ENCODE measurements at regions not wholly inside any gene's neighbourhood (a gene's known extent, or its start where the extent isn't known, plus 50 kb on each side); places are given as distances from the start of the nearest gene placed in this dataset.

- Histone ChIP-seq H3K27ac (ENCODE audit: low read length in 2 of 2) (no peak overlapping the region), H3K27me3 (replicated peaks in 1 of 4; ENCODE audit: control extremely low read depth in 1 of 4, control insufficient read depth in 3 of 4, insufficient read depth in 4 of 4, low read length in 3 of 4) (no peaks in the 10 kb centered on the region), H4K20me1 (ENCODE audit: control insufficient read depth, insufficient read depth, low read length, poor library complexity, severe bottlenecking) (no peaks in the 10 kb centered on the region), H2AFZ (ENCODE audit: insufficient read depth, low read depth, low read length, poor library complexity, severe bottlenecking) (no peak overlapping the region), H3K9me3 (ENCODE audit: control extremely low read depth in 1 of 3, control insufficient read depth in 2 of 3, insufficient read depth in 1 of 3, low read length in 2 of 3) (no peaks in the 10 kb centered on the region), H3K36me3 (replicated peaks in 1 of 2; ENCODE audit: control extremely low read depth in 1 of 2, control insufficient read depth in 1 of 2, extremely low read depth in 1 of 2, insufficient read depth in 2 of 2, low read length in 1 of 2) (no peaks in the 10 kb centered on the region), H3K79me2 (ENCODE audit: control insufficient read depth, insufficient read depth, low read length) (no peaks in the 10 kb centered on the region), H3K4me2 (replicated peaks; ENCODE audit: low read depth, low read length, poor library complexity, severe bottlenecking) (no peak overlapping the region), H3K4me1 (ENCODE audit: control insufficient read depth in 2 of 2, insufficient read depth in 2 of 2, low read length in 2 of 2) (no peaks in the 10 kb centered on the region), H3K4me3 (ENCODE audit: control extremely low read depth in 1 of 5, extremely low read depth in 1 of 5, insufficient read depth in 1 of 5, low read depth in 2 of 5, low read length in 4 of 5) (no peak overlapping the region), H3K9ac (ENCODE audit: low read length) (no peak overlapping the region)
- H3K4me3 Mint-ChIP-seq = no peak overlapping the region
- ChIA-PET CTCF (no interaction called here), POLR2A (no interaction called here)
- TF ChIP-seq CTCF (IDR thresholded peaks at IDR 0.05) = no peak
- TF ChIP-seq EZH2 (IDR thresholded peaks at IDR 0.05; ENCODE audit: borderline replicate concordance, insufficient read depth, low read depth, low read length, poor library complexity, severe bottlenecking) = no peak
- no peak overlapping the region for H3K27ac Mint-ChIP-seq
- no peaks in the 10 kb centered on the region for H3K4me1 Mint-ChIP-seq
- no peak for DNase-seq
- no peaks in the 10 kb centered on the region for H3K9me3 Mint-ChIP-seq (ENCODE audit: insufficient read depth)
- ATAC-seq (ENCODE audit: low read depth) = no peak
- WGBS (ENCODE audit: insufficient coverage) = no CpG with 5 or more reads among the region's 1 CpG
- intact Hi-C loops (cut with micrococcal nuclease) = no loop called here
- H3K27me3 Mint-ChIP-seq = no peaks in the 10 kb centered on the region
These were observed 223.0 kb upstream of the POU5F2 start for GRCh38 chr5:93964421-93964820.

GRCh38 chr5:93960042-93960441 is 218.6 kb upstream of the POU5F2 start:
- H3K27ac Mint-ChIP-seq = no peak overlapping the region
- Histone ChIP-seq H3K27me3 (replicated peaks in 1 of 4; ENCODE audit: control extremely low read depth in 1 of 4, control insufficient read depth in 3 of 4, insufficient read depth in 4 of 4, low read length in 3 of 4) (no peaks in the 10 kb centered on the region), H2AFZ (ENCODE audit: insufficient read depth, low read depth, low read length, poor library complexity, severe bottlenecking) (no peak overlapping the region), H3K79me2 (ENCODE audit: control insufficient read depth, insufficient read depth, low read length) (no peaks in the 10 kb centered on the region), H4K20me1 (ENCODE audit: control insufficient read depth, insufficient read depth, low read length, poor library complexity, severe bottlenecking) (no peaks in the 10 kb centered on the region), H3K36me3 (replicated peaks in 1 of 2; ENCODE audit: control extremely low read depth in 1 of 2, control insufficient read depth in 1 of 2, extremely low read depth in 1 of 2, insufficient read depth in 2 of 2, low read length in 1 of 2) (peaks cover 0 to under 1% of the 10 kb centered on the region in 2 experiments), H3K9ac (ENCODE audit: low read length) (no peak overlapping the region), H3K4me2 (replicated peaks; ENCODE audit: low read depth, low read length, poor library complexity, severe bottlenecking) (no peak overlapping the region), H3K9me3 (ENCODE audit: control extremely low read depth in 1 of 3, control insufficient read depth in 2 of 3, insufficient read depth in 1 of 3, low read length in 2 of 3) (no peaks in the 10 kb centered on the region), H3K4me1 (ENCODE audit: control insufficient read depth in 2 of 2, insufficient read depth in 2 of 2, low read length in 2 of 2) (no peaks in the 10 kb centered on the region), H3K4me3 (ENCODE audit: control extremely low read depth in 1 of 5, extremely low read depth in 1 of 5, insufficient read depth in 1 of 5, low read depth in 2 of 5, low read length in 4 of 5) (no peak overlapping the region), H3K27ac (ENCODE audit: low read length in 2 of 2) (no peak overlapping the region)
- no peaks in the 10 kb centered on the region for H3K27me3 Mint-ChIP-seq
- CTCF ChIA-PET = no interaction called here
- no peaks in the 10 kb centered on the region for H3K9me3 Mint-ChIP-seq (ENCODE audit: insufficient read depth)
- TF ChIP-seq CTCF (IDR thresholded peaks at IDR 0.05) (no peak), EZH2 (IDR thresholded peaks at IDR 0.05; ENCODE audit: borderline replicate concordance, insufficient read depth, low read depth, low read length, poor library complexity, severe bottlenecking) (no peak)
- POLR2A ChIA-PET = no interaction called here
- no peak overlapping the region for H3K4me3 Mint-ChIP-seq
- DNase-seq = no peak
- intact Hi-C loops (cut with micrococcal nuclease) = no loop called here
- no peaks in the 10 kb centered on the region for H3K4me1 Mint-ChIP-seq
- no peak for ATAC-seq (ENCODE audit: low read depth)
- 90% methylated on average over 2 of the region's 3 CpGs for WGBS (ENCODE audit: insufficient coverage)

All from B cell (primary cell).